Heart right ventricle (tissue), 16 donors: ENCODE measurements at regions not wholly inside any gene's neighbourhood (a gene's known extent, or its start where the extent isn't known, plus 50 kb on each side); places are given as distances from the start of the nearest gene placed in this dataset.
"Not testable (repeated sequence)": the region's sequence is repeated elsewhere in the genome, so short reads cannot be mapped to it uniquely, and the experiment has no call there.

Source experiments
- ATAC-seq, 8 donors: fragments of 200-7000 bp; cut with Tn5 transposase; one replicate each; pipeline ENCODE4 v1.9.1; 2020; ENCODE audit warnings: mild to moderate bottlenecking in 8 of 8, moderate library complexity in 8 of 8, moderate number of reproducible peaks in 1 of 8
- DNase-seq, 2 donors: peaks; one replicate each; pipeline ENCODE4 v3.0.0-alpha.2; 2020
- H3K27ac ChIP-seq, 10 donors: fragments of 200-600 bp; sonication (generic) in 2 of 10; one replicate each; pipeline versions ENCODE4 v1.5.0 to v1.8.0; 2020 to 2022; ENCODE audit warnings: mild to moderate bottlenecking in 3 of 10
- H3K27me3 ChIP-seq, 7 donors: fragments of 200-600 bp; one replicate each; pipeline ENCODE4 v1.8.0; 2021 to 2022; ENCODE audit warnings: mild to moderate bottlenecking in 2 of 7
- H3K36me3 ChIP-seq, 9 donors: fragments of 200-600 bp; sonication (generic) in 1 of 9; one replicate each; pipeline versions ENCODE4 v1.5.0 to v1.8.0; 2020 to 2022; ENCODE audit warnings: mild to moderate bottlenecking in 2 of 9
- H3K4me1 ChIP-seq, 9 donors: fragments of 200-600 bp; sonication (generic) in 1 of 9; one replicate each; pipeline versions ENCODE4 v1.5.0 to v1.8.0; 2020 to 2022; ENCODE audit warnings: mild to moderate bottlenecking in 4 of 9
- H3K4me3 ChIP-seq, 10 donors: fragments of 200-600 bp; sonication (generic) in 2 of 10; one replicate each; pipeline versions ENCODE4 v1.5.0 to v1.8.0; 2020 to 2022; ENCODE audit warnings: mild to moderate bottlenecking in 7 of 10, moderate library complexity in 2 of 10
- H3K9me3 ChIP-seq, 11 donors: fragments of 200-600 bp in 10 of 11; sonication (generic) in 2 of 11; one replicate each; pipeline versions ENCODE4 v1.5.0 to v1.8.0; 2013 to 2022; ENCODE audit warnings: mild to moderate bottlenecking in 2 of 11, control low read depth in 1 of 11, moderate library complexity in 1 of 11
- CTCF ChIP-seq, 9 donors: fragments of 200-600 bp; sonication (generic) in 2 of 9; IDR thresholded peaks; one replicate each; pipeline versions ENCODE4 v1.5.0 to v1.8.0; 2021 to 2022; ENCODE audit warnings: antibody characterized with exemption in 9 of 9, mild to moderate bottlenecking in 5 of 9, moderate library complexity in 1 of 9
- WGBS, 2 donors: extraction: QIAGEN DNeasy Blood & Tissue Kit; methylation state at CpG; one replicate each; pipeline ENCODE4 v1.1.7; 2013; ENCODE audit warnings: inconsistent platforms in 1 of 2; 5-methylcytosine and 5-hydroxymethylcytosine counted together
- intact Hi-C, 10 donors: fragments of 100-400 bp; cut with DNase I; formaldehyde crosslinking; loops; one replicate each; pipeline versions ENCODE4 v1.11.1 to v1.14.2; 2022
- donor health status: Arrhythmogenic right ventricular cardiomyopathy.
- donor health status: ischemic (EF 13 %, LVEDD 7.1; RV severe dilation, severe dysfunction).
- donor health status: healthy with polysubstance abuse.
- donor health status: DM: no; HTN: yes; CAD: no.
- donor health status: DM: no; HTN: no; CAD: no.
- donor health status: ischemic (EF 25% LVEDD 6.9; RV normal size, moderate dysfunction).
- donor health status: ischemic (EF 25% LVEDD 5.7; RV mildly dilated, moderate dysfunction).
- donor health status: healthy.
- donor health status: DM: yes; HTN: yes; CAD: no.
- donor health status: Ischemic cardiomyopathy.
- donor health status: ischemic (EF 35%, LVEDD 5.7; RV mildly dilated, moderate dysfunction).
- donor health status: nonischemic (EF 11% LVEDD 7.7; RV severe dilation, severe dysfunction).
- donor health status: DM: yes; HTN: yes; CAD: no.
- donor health status: PGD.
- donor health status: ischemic (EF 29% LVEDD 5.4; RV normal size, mild dysfunction).
- donor health status: nonischemic (EF 23%, LVEDD 6.1; RV moderate dilation, normal function).

GRCh38 chr12:24510581-24511125, 438.2 kb downstream of the BCAT1 start:
- DNase-seq, result no peak
- intact Hi-C loops, result no loop called here
- no peak overlapping the region for H3K4me3 ChIP-seq
- H3K36me3 ChIP-seq, result no peaks in the 10 kb centered on the region
- H3K27ac ChIP-seq, result no peak overlapping the region
- ATAC-seq, result no peak
- WGBS, 2 donors, result 71 to 74% methylated on average over 5 of the region's 5 CpGs
- no peaks in the 10 kb centered on the region for H3K27me3 ChIP-seq
- H3K9me3 ChIP-seq, result peaks cover 0 to 11% (median 0%) of the 10 kb centered on the region in 11 donors
- no peak for TF ChIP-seq CTCF (IDR thresholded peaks at IDR 0.05)
- no peaks in the 10 kb centered on the region for H3K4me1 ChIP-seq

GRCh38 chr12:24507827-24508226, 441.1 kb downstream of the BCAT1 start:
- WGBS, 2 donors, result 96% methylated on average over 2 of the region's 2 CpGs
- Histone ChIP-seq H3K36me3 (no peaks in the 10 kb centered on the region), H3K27ac (no peak overlapping the region)

GRCh38 chr12:24505366-24506015, 443.4 kb downstream of the BCAT1 start:
- Histone ChIP-seq H3K4me3 (no peak overlapping the region), H3K9me3 (peaks cover 0 to 8% (median 0%) of the 10 kb centered on the region in 11 donors), H3K27ac (no peak overlapping the region), H3K36me3 (no peaks in the 10 kb centered on the region), H3K27me3 (no peaks in the 10 kb centered on the region), H3K4me1 (no peaks in the 10 kb centered on the region)
- no peak for DNase-seq
- intact Hi-C loops, result no loop called here
- no peak for TF ChIP-seq CTCF (IDR thresholded peaks at IDR 0.05)
- WGBS, 2 donors, result 61 to 64% methylated on average over 7 of the region's 7 CpGs
- ATAC-seq, result no peak

More at GRCh38 chr12:24507827-24508226, 441.1 kb downstream of the BCAT1 start:
- no peak overlapping the region for H3K4me3 ChIP-seq
- H3K27me3 ChIP-seq, result no peaks in the 10 kb centered on the region
- no peak for DNase-seq
- TF ChIP-seq CTCF (IDR thresholded peaks at IDR 0.05), result no peak
- no peak for ATAC-seq
- H3K4me1 ChIP-seq, result no peaks in the 10 kb centered on the region
- H3K9me3 ChIP-seq, result peaks cover 0 to 8% (median 0%) of the 10 kb centered on the region in 11 donors
- intact Hi-C loops, result no loop called here

GRCh38 chr12:24503477-24503876, 445.4 kb downstream of the BCAT1 start:
- H3K27me3 ChIP-seq, intact Hi-C loops, H3K27ac ChIP-seq, H3K4me3 ChIP-seq, H3K9me3 ChIP-seq, ATAC-seq, DNase-seq, H3K36me3 ChIP-seq: not testable (repeated sequence)
- peaks cover 0 to 10% (median 4%) of the 10 kb centered on the region in 9 donors for H3K4me1 ChIP-seq
- 90 to 96% methylated on average over 1 of the region's 1 CpG for WGBS, 2 donors

- DNase-seq, result no peak
- Histone ChIP-seq H3K4me3 (no peak overlapping the region), H3K27me3 (no peaks in the 10 kb centered on the region), H3K36me3 (no peaks in the 10 kb centered on the region), H3K4me1 (peaks cover 0 to 10% (median 4%) of the 10 kb centered on the region in 9 donors), H3K9me3 (peaks cover 0 to 8% (median 0%) of the 10 kb centered on the region in 11 donors), H3K27ac (peak overlapping the region in 2 of 10 donors; percentile 11 to 41)
- 64 to 69% methylated on average over 2 of the region's 2 CpGs for WGBS, 2 donors
- intact Hi-C loops, result no loop called here
- TF ChIP-seq CTCF (IDR thresholded peaks at IDR 0.05), result no peak
- peak in 1 of 8 donors; percentile 59 for ATAC-seq
These were observed 448.1 kb downstream of the BCAT1 start for GRCh38 chr12:24500831-24501230.
